Urinary bladder (tissue), 3 donors: ENCODE measurements at regions not wholly inside any gene's neighbourhood (a gene's known extent, or its start where the extent isn't known, plus 50 kb on each side); places are given as distances from the start of the nearest gene placed in this dataset.

Source experiments
- DNase-seq: peaks from one replicate; pipeline ENCODE4 v3.0.0-alpha.2; 2015; ENCODE audit errors: extremely low spot score
- H3K27ac ChIP-seq: one replicate; pipeline ENCODE4 v1.5.1; 2013; ENCODE audit warnings: low read depth, mild to moderate bottlenecking, moderate library complexity
- H3K36me3 ChIP-seq: one replicate; pipeline ENCODE4 v1.6.1; 2013; ENCODE audit warnings: mild to moderate bottlenecking, moderate library complexity; ENCODE audit not compliant: insufficient read depth
- H3K4me1 ChIP-seq: one replicate; pipeline ENCODE4 v1.6.1; 2013; ENCODE audit warnings: mild to moderate bottlenecking, moderate library complexity; ENCODE audit not compliant: insufficient read depth
- H3K4me3 ChIP-seq: one replicate; pipeline ENCODE4 v1.5.1; 2013; ENCODE audit warnings: low read depth, low read length
- WGBS: extraction: QIAGEN DNeasy Blood & Tissue Kit; methylation state at CpG from one replicate; pipeline ENCODE4 v1.1.7; 2013; 5-methylcytosine and 5-hydroxymethylcytosine counted together
- donor health status: healthy with polysubstance abuse.
- donor health status: healthy.

DNA sequence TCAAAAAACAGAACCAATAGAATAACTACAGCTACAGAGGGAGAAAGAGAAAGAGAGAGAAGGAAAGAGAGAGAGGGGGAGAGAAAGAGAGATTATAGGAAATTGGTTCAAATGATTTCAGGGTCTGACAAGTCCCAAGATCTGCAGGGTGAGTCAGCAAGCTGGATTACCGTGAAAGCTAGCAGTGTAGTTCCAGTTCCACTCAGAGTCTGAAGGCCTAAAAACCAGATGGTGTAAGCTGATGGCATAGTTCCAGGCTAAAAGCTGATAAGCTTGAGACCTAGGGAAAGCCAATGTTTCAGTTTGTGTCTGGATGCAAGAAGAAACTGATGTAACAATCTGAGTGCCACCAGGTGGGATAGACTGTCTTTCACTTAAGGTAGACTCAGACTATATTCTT is 397.7 kb downstream of the TRIB2 start:
- WGBS = 25% methylated on average over 1 of the region's 1 CpG
- H3K4me3 ChIP-seq = no peak overlapping the region
- no peaks in the 10 kb centered on the region for H3K36me3 ChIP-seq
- DNase-seq = no peak
- no peaks in the 10 kb centered on the region for H3K4me1 ChIP-seq
- no peak overlapping the region for H3K27ac ChIP-seq

DNA sequence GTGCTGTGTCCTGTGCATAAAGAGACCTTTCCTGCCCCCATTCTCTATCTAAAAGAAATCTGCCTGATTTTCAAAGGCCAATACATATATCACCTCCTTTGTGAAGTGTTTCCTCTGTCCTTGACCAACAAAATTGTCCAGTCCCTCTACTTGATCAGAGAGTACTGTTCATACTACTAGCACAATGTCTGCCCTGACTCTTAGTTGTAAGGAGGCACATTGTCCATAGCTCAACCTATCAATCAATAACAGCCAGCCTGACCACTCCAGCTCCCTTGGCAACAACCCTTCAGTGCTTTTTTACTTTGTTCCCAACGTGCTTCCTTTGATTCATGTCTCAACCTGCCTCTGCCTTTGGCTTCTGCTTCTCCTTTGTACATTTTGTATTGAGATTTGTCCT is 398.9 kb downstream of the TRIB2 start:
- Histone ChIP-seq H3K27ac (no peak overlapping the region), H3K4me1 (no peaks in the 10 kb centered on the region), H3K4me3 (no peak overlapping the region), H3K36me3 (no peaks in the 10 kb centered on the region)
- 53% methylated on average over 1 of the region's 1 CpG for WGBS
- no peak for DNase-seq

DNA sequence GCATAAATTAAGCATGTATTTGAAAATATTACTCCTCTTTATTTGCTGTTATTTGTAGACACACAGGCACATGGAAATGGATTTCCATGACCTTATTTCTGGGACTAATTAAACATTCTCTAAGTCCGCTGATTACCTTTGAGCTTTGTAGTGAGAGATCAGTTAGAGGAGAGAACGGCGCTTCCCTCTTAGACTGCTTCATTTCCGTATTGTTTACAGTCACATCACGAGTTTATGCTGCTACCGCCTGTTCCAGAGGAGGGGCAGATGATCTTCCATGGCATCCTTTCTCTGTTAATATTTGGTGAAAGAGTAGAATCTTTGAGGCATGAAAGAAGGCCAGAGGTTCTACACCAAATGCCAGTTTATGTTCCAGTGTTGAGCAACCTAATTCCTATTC is 404.4 kb downstream of the TRIB2 start:
- 83% methylated on average over 6 of the region's 6 CpGs for WGBS
- Histone ChIP-seq H3K4me3 (no peak overlapping the region), H3K4me1 (no peaks in the 10 kb centered on the region), H3K36me3 (no peaks in the 10 kb centered on the region), H3K27ac (no peak overlapping the region)
- DNase-seq = no peak

DNA sequence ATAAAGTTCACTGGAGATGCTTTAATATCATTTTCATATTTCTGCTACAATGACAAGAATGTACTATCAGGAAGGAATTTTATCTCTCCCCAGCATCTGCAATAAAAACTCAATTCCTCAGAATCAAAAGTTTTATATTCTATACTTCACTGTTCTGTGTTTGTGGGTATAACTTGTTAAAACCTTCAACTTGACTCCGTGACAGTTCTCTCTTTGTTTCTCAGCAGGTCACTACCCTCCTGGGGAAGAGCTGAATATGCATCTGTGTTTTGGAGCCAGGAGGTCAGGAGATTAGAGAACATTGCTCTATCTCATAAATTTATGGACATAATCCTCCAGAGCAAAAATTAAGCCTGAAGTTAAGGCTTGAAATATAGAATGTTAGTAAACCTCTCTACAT is 411.4 kb downstream of the TRIB2 start:
- H3K27ac ChIP-seq = no peak overlapping the region
- no peak for DNase-seq
- H3K4me1 ChIP-seq = no peaks in the 10 kb centered on the region
- no peak overlapping the region for H3K4me3 ChIP-seq
- no peaks in the 10 kb centered on the region for H3K36me3 ChIP-seq
- 32% methylated on average over 1 of the region's 1 CpG for WGBS

DNA sequence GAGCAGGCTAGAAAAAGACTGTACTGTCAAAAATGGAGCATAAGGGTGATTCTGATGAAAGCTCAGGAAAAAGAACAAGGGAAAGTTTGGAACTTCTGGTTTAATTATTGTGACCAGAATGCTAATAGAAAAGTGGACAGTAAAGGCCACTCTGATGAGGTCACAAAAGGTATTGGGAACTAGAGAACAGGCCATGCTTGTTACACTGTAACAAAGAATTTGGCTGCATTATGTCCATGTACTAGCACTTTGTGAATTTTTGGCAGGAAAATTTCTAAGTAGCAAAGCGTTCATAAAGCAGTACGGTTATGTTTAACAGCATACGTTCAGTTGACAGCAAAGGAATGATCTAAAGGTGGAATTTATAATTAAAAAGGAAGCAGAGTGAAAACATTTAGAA is 418.6 kb downstream of the TRIB2 start:
- Histone ChIP-seq H3K27ac (no peak overlapping the region), H3K4me3 (no peak overlapping the region), H3K4me1 (no peaks in the 10 kb centered on the region), H3K36me3 (no peaks in the 10 kb centered on the region)
- DNase-seq = no peak
- WGBS = 53% methylated on average over 3 of the region's 3 CpGs

DNA sequence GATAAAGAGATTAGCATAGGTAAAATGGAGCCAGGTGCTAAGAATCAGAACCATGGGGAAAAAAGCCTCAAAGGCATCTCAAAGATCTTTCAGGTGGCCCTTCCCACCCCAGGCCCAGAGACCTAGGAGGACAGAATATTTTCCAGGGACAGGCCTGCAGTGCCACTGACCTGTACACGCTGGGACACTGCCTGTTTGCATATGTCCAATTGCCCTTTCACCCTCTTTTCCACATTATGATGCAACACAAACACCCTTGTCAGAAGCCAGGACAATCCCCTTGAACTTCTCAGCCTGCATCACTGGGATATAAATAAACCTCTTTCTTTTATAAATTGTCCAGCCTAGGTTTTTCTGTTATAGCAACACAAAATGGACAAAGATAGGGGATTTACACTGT is 419.1 kb downstream of the TRIB2 start:
- Histone ChIP-seq H3K4me1 (no peaks in the 10 kb centered on the region), H3K4me3 (no peak overlapping the region), H3K36me3 (no peaks in the 10 kb centered on the region), H3K27ac (no peak overlapping the region)
- WGBS = 59% methylated on average over 1 of the region's 1 CpG
- DNase-seq = no peak

DNA sequence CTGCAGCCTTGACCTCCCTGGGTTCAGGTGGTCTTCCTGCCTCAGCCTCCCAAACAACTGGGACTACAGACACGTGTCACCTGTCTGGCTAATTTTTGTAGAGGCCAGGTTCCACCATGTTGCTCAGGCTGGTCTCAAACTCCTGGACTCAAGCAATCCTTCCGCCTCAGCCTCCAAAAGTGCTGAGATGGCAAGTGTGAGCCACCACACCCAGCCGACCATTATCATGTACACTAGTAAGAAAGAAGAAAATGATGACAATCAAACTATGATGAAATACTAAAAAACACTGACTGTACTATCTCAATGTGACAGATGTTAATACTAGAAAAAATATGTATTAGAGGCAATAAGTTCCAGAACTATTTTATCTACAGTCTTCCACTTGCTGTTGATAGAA is 420.9 kb downstream of the TRIB2 start:
- Histone ChIP-seq H3K4me3 (no peak overlapping the region), H3K4me1 (no peaks in the 10 kb centered on the region), H3K36me3 (no peaks in the 10 kb centered on the region), H3K27ac (no peak overlapping the region)
- no peak for DNase-seq
- 83% methylated on average over 3 of the region's 3 CpGs for WGBS

DNA sequence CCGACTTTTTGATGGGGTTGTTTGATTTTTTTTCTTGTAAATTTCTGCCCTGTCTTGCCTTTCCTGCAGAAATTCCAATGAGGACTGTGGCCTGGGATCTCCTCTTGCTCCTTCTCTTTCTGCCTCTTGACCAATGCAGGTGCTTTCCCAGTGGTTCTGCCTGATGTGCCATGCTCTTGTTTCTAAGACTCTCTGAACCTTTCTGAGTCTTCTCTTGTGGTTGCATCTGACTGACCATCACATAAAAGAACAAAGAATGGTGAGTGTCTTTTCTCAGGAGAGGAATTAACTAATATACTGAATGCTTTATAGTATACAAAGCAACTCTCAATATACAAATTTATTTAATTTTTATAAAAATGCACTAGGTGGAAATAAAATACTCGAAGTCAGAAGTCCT is 424.6 kb downstream of the TRIB2 start:
- H3K36me3 ChIP-seq = no peaks in the 10 kb centered on the region
- no peak for DNase-seq
- no peak overlapping the region for H3K4me3 ChIP-seq
- no peaks in the 10 kb centered on the region for H3K4me1 ChIP-seq
- 85% methylated on average over 2 of the region's 2 CpGs for WGBS
- no peak overlapping the region for H3K27ac ChIP-seq

DNA sequence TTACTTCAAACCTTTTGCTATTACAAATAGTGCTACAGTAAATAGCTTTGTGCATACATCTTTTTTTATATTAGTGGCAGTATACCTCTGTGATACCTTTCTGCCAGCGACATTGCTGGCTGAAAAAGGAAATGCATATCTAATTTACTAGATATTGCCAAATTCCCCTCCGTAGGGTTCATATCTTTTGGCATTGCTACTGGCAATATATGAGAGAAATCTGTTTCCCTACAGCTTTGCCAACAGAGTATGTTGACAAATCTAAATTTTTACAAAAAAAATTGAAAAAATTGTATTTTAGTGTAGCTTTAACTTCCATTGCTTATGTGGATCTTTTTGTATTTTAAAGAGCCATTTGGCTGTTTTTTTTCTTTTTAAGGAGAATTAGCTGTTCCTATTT is 426.7 kb downstream of the TRIB2 start:
- Histone ChIP-seq H3K4me1 (no peaks in the 10 kb centered on the region), H3K4me3 (no peak overlapping the region), H3K27ac (no peak overlapping the region), H3K36me3 (no peaks in the 10 kb centered on the region)
- no peak for DNase-seq
- WGBS = 36% methylated on average over 2 of the region's 2 CpGs

DNA sequence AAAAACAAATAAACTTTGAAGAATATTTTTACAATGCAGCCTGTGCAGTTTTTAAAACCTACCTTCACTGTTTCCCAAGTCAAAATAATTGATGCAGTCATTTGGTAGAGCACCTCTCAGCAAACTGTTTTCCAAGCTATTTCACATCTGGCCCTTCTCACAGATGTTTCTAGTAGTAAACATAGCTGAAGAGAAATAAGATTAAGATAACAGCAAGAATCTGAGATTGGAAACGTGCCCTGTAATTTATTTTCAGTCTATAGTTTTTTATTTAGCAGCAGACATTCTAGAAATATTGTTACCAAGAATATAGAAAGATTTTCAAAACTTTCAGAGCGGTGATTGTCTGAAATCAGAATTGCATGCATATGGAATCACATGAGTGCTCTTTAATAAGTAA is 440.2 kb downstream of the TRIB2 start:
- Histone ChIP-seq H3K4me1 (no peaks in the 10 kb centered on the region), H3K27ac (no peak overlapping the region), H3K36me3 (no peaks in the 10 kb centered on the region), H3K4me3 (no peak overlapping the region)
- WGBS = 36% methylated on average over 2 of the region's 2 CpGs
- no peak for DNase-seq

DNA sequence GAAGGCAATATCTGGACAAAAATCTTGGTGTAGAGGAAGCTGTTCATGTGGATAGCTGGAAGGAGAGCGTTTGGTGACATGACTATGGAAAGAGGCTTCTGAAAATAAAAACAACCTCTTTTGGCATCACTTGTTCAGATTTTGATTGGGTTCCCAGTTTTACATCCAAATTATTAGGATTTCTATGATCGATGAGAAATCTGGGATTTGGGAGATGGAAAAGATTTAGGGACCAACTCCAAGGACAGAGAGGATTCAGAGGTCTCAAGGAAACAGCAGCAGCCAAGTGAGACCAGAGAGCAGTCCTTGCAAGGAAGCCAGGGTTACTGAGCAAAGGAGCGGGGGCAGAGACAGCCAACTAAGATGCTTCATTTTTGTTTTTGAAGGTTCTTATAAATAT is 441.7 kb downstream of the TRIB2 start:
- H3K4me1 ChIP-seq = no peaks in the 10 kb centered on the region
- 45% methylated on average over 3 of the region's 3 CpGs for WGBS
- no peak for DNase-seq

DNA sequence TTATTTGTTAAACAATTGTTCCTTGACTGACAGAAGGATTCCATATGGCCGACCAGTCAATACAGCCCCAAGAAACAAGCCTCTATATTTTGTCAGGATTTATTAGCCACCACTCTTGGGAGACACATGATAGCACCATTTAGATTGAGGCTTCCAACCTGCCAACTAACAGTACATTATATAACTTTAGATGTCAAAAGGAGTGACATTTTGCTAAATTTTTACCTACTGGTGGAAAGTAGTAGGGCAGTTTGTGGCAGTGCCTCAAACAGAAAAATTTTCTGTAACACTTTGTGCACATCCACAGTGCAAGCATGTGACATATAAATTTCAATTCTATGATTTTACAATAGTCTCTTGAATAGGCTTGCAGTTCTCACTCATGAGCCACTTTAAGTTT is 464.0 kb downstream of the TRIB2 start:
- no peak overlapping the region for H3K4me3 ChIP-seq
- no peaks in the 10 kb centered on the region for H3K4me1 ChIP-seq
- no peak for DNase-seq
- no peaks in the 10 kb centered on the region for H3K36me3 ChIP-seq
- WGBS = 55% methylated on average over 1 of the region's 1 CpG
- no peak overlapping the region for H3K27ac ChIP-seq

More for the DNA sequence above, 441.7 kb downstream of the TRIB2 start:
- Histone ChIP-seq H3K4me3 (no peak overlapping the region), H3K36me3 (no peaks in the 10 kb centered on the region), H3K27ac (no peak overlapping the region)

DNA sequence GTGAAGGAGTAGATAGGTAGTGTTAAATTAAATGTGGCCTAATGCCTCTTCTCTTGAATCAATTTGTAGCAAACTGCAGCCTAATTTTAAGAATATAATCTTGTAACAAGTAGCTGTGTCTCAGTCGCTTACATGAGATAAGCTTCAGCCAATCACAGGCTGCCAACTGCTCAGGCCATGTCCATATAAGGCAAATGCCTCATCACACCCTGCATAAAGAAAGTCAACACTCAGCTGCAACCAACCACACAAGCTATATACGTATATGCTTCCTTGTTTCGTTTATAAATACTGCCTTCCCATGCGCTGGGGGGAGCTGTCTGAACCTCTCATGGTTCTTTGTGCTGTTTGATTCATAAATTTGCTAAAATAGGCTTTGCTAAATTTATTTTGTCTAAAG is 476.3 kb downstream of the TRIB2 start:
- H3K4me3 ChIP-seq = no peak overlapping the region
- WGBS = 69% methylated on average over 4 of the region's 4 CpGs
- H3K27ac ChIP-seq = no peak overlapping the region
- no peak for DNase-seq
- H3K4me1 ChIP-seq = no peaks in the 10 kb centered on the region
- H3K36me3 ChIP-seq = no peaks in the 10 kb centered on the region

DNA sequence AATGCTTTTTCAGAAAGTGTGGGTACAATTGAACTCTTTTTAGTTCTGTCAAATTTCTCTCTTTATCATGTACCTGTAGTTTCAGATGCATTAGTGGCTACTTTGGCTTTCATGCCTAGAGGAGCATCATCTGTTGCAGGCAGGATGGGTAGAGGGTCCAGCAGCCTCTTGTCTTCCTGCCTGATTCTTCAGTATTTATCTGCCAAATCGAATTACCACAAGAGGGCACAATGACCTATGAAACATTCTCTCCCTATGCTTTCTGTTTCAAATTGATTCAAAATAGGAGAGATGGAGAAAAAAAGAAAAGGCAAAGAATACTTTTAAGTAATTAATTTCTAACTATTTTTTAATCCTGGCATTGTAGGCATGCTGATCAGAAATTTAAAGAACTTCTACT is 477.2 kb downstream of the TRIB2 start:
- Histone ChIP-seq H3K4me1 (no peaks in the 10 kb centered on the region), H3K27ac (no peak overlapping the region), H3K36me3 (no peaks in the 10 kb centered on the region), H3K4me3 (no peak overlapping the region)
- whole genome bisulfite sequencing = 1% methylated on average over 1 of the region's 1 CpG
- DNase-seq = no peak

DNA sequence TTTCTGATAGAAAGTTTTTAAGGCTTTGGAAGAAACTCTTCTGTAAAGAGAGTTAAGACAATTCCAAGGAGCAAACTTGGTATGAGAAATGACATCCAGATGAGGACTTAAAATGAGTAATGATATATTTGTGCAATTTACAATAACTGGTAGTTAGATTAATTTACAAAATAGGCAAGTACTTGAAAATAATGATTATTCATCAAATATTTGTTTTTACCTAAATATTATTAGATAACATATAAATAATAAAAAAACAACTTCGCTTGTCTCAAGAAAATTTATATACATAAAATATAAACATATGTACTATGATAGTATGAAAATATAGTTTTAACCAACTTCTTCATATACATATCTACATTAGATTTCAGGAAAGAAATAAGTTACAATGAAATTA is 478.5 kb downstream of the TRIB2 start:
- Histone ChIP-seq H3K4me3 (no peak overlapping the region), H3K36me3 (no peaks in the 10 kb centered on the region), H3K27ac (no peak overlapping the region), H3K4me1 (no peaks in the 10 kb centered on the region)
- 85% methylated on average over 1 of the region's 1 CpG for WGBS
- no peak for DNase-seq
